Prostate gland (tissue), 2 donors: ENCODE measurements at regions not wholly inside any gene's neighbourhood (a gene's known extent, or its start where the extent isn't known, plus 50 kb on each side); places are given as distances from the start of the nearest gene placed in this dataset.

Source experiments
- POLR2A ChIP-seq: fragments of 450-650 bp; IDR thresholded peaks from one replicate; pipeline ENCODE4 v1.6.1; 2016; ENCODE audit warnings: antibody characterized with exemption, mild to moderate bottlenecking
- TF ChIP-seq, protein P1 (sequence below), 4 experiments: fragments of 200-600 bp in 2 of 4; fragments of 450-650 bp in 2 of 4; sonication (generic) in 2 of 4; IDR thresholded peaks; 1 replicate in 3 of 4; 2 replicates in 1 of 4; pipeline ENCODE4 v1.5.1; 2016 to 2019; ENCODE audit warnings: antibody characterized with exemption in 4 of 4, mild to moderate bottlenecking in 2 of 4, moderate library complexity in 2 of 4

DNA sequence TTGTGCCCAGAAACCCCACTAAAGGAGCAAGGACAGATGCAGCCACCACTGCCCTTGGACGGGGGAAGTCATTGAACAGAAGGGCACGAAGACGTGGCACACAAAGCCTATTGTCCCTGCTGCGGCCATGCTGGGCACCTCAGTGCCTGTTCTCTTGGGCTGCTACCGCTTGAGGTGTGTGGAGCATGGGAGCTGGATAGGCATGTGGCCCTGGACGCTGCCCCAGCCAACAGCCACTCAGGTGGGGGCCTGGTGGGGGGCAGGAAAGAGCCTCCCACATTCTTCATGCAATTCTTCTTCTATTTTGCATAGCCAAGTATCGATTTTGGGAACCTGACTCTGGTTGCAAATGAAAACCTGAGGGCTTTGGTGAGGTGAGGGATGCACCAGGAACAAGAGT is 337.2 kb downstream of the RPS6KC1 start:
- TF ChIP-seq, protein P1, sequence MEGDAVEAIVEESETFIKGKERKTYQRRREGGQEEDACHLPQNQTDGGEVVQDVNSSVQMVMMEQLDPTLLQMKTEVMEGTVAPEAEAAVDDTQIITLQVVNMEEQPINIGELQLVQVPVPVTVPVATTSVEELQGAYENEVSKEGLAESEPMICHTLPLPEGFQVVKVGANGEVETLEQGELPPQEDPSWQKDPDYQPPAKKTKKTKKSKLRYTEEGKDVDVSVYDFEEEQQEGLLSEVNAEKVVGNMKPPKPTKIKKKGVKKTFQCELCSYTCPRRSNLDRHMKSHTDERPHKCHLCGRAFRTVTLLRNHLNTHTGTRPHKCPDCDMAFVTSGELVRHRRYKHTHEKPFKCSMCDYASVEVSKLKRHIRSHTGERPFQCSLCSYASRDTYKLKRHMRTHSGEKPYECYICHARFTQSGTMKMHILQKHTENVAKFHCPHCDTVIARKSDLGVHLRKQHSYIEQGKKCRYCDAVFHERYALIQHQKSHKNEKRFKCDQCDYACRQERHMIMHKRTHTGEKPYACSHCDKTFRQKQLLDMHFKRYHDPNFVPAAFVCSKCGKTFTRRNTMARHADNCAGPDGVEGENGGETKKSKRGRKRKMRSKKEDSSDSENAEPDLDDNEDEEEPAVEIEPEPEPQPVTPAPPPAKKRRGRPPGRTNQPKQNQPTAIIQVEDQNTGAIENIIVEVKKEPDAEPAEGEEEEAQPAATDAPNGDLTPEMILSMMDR (IDR thresholded peaks at IDR 0.05), result no peak
- no peak for TF ChIP-seq POLR2A
